GM21515 (cell line): ENCODE measurements at regions not wholly inside any gene's neighbourhood (a gene's known extent, or its start where the extent isn't known, plus 50 kb on each side); places are given as distances from the start of the nearest gene placed in this dataset.

Source experiments
- ATAC-seq: cut with Tn5 transposase; IDR thresholded peaks from one replicate; pipeline ENCODE4 v1.9.1; 2021; ENCODE audit not compliant: unreplicated experiment

DNA sequence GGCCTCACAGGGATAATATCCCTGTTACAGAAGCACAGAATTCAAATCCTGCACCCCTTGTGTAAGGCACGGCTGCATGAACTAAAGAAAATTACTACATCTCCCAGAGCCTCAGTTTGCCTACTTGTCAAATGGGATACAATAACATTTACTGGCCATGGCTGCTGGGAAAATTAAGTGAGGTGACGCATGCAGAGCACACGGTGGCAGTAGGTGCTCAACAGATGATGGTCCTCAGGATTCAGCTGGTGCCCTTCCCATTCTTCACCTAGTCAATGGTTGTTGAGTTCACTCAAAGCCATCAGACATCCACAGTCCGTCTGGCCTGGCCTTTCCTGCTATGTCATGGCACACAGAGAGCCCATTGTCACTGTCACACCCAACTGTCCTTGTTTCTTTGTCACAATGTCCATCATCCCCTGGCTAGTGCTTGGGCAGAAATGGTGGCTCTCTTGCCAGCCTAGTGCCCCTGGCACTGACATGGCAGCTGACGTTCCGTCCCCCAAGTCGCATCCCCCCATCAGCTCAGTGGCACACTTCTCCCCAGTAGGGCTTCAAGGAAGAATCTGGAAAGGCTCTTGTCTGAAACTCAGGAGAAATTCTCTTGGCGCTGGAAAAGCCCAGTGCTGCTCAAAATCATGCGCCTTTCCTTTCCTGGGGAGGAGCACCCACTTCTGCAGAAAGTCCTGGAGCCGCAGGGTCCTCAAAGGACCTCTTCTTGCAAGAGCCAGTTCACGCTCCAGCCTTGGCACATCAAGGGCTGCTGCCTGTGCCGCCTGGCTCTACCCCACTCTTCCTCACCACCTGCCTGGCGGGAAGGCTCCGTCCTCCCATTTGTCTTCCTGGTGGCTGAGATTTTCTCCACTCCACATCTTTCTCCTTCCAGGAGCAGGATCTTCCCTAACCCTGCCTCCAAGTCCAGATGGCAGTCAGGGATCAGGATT, 55.9 kb upstream of the SLC66A3 start:
- ATAC-seq = no peak

DNA sequence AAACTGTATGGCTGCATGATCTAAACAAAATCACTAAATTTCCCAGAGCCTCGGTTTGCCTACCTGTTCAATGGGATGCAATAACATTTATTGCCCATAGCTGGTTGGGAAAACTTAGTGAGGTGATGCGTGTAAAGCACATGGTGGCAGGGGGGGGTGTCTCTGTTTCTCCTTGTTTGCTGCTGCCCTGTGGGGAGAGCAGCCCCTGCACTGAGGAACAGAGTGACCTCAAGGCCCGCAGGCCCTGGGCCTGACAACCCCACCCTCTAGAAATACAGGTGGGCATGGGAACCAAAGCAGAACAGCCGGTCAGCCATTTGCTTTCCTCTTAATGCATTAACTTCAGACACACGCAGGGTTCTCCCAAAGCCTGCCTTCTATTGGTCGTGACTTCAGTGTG, 55.1 kb upstream of the SLC66A3 start:
- ATAC-seq = no peak

DNA sequence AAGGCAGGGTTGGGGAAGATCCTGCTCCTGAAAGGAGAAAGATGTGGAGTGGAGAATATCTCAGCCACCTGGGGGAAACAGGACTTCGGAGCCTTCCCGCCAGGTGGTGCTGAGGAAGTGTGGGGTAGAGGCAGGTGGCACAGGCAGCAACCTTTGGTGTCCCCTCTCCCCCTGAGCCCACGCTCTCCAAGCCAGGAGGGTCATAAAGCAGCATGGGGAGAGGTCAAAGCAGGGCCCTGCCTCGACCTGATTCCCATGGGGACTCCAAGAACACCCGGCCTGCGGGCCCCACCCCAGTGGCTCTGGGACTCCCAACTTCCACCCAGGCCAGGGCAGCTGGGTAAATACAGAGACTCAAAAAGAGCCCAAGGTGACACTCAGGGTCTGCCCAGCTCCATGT, 54.3 kb upstream of the SLC66A3 start:
- no peak for ATAC-seq

DNA sequence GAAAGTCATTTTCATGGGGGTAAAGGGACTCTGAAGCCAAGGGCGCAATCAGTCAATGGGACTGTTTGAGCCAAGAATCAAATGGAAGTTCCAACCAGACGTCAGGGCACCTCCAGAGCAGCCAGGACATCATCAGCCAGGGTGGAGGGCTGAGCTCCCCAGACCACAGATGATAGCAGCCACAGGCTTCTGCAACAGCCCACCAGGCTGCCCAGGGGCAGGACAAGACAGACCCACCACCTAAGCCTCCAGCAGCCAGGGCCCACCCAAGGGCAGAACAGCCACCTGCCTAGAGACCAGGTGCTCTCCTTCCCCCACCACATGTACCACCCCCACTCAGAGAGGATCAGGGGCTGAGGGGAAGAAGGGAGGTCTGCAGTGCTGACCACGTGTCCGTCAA, 53.8 kb upstream of the SLC66A3 start:
- ATAC-seq = no peak

DNA sequence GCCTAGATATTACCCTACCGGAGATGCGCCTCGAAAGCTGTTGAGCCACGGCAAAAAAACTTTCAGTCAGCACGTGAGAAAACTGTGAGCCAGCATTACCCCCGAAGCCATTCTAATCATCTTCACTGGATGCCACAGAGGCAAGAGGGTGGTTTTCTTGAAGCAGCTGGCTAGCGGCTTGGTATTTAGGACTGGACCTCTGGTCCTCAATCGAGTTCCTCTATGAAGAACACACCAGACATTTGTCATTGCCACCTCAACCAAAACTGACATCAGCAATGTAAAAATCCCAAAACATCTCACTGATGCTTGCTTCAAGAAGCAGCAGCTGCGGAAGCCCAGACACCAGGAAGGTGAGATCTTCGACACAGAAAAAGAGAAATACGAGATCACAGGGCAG, 52.8 kb upstream of the SLC66A3 start:
- no peak for ATAC-seq

DNA sequence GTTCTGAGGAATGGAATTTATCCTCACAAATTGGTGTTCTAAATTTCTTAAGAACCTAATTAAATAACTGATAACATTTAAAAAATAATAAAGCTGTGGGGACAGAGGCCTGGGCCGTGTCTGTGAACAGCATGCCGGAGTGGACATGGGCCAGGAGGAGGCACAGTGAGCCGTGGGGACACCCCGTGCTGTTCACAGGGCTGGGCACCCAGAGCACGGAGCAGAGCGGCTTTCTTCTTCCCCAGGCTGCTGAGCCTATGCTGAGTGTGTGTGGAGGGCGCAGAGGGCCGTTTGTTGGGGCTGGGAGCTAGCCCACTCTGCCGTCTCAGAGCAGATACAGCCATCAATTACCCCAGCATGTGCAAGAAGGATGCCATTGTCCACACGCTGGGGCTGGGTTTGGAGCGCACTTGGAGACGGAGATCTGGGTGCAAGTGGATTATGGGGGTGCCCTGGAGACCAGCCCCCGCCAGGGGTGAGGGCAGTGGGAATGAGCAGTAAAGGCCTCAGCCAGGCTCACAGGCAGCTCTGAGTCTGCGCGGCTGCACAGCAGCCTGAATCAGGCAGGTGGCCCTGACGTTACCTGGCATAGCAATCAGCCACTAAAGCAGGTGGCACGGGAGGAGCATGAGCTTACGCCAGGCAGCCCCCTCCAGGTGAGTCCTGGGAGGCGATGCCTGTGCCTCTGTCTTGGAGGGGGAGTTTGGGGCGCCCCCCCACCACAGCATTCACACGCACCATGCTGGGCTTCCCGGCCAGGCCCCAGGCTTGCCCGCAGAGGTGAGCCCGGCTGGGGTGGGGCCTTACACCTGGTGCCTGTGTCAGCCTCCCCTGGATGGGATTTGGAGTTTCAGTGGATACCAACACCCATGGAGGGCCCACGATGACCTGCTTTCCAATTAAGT, 52.1 kb upstream of the SLC66A3 start:
- ATAC-seq = no peak

DNA sequence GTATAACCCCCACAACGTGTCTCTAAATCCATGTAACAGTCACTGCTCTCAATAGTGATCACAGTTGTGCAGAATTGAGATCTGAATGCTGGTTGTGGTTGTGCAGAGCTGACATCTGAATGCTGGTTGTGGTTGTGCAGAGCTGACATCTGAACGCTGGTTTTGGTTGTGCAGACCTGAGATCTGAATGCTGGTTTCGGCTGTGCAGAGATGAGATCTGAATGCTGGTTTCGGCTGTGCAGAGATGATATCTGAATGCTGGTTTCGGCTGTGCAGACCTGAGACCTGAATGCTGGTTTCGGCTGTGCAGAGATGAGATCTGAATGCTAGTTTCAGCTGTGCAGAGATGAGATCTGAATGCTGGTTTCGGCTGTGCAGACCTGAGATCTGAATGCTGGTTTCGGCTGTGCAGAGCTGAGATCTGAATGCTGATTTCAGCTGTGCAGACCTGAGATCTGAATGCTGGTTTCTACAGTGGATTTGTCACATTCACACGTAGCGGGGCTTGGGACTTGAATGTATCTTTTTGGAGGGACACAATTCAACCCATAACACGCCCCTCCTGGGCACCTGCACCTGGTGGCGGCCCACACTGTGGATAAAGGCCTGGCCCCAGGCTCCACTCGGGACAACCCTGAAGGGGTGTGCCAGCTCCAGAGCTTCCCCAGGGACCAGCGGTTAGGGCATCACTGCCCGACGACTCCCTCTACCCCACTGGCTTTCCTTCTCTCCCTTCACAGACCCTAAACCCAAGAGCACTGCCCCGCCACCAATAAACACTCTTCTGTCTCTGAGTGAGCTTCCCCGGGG, 51.1 kb upstream of the SLC66A3 start:
- peak; percentile 69 for ATAC-seq

DNA sequence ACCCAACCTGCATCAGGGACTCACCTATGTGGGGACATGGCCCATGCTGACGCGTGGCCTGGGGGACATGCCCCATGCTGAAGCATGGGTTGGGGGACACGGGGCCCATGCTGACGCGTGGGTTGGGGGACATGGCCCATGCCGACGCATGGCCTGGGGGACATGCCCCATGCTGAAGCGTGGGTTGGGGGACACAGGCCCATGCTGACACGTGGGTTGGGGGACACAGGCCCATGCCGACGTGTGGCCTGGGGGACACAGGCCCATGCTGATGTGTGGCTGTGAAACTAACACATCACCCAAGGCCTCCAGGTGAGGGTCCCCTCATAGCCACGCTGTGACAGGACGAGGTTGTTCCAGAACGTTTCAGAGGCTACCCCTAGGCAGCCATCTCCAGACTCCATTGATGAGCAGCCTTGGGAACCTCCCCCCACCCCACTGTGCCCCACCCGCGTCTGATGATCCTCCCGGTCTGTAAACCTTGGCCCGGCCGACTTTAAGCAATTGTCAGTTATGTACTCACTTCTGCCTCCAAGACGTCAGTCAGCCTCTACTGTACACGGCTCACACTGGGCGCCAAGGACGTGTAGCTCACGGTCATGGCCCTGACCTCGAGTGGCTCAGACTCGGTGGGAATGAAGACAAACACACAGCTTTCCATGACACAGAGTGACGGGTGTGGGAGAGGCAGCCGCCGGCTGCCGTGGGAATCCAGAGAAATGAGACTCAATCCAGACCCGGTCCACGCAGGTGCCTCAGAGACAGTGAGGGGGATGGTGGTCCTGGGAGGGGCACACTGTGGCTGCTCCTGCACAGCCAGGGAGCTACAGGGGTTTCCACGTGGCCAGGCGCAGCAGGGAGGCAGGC, 50.2 kb upstream of the SLC66A3 start:
- no peak for ATAC-seq
